ENCODE measurements at regions not wholly inside any gene's neighbourhood (a gene's known extent, or its start where the extent isn't known, plus 50 kb on each side); places are given as distances from the start of the nearest gene placed in this dataset.
"Not testable (repeated sequence)": the region's sequence is repeated elsewhere in the genome, so short reads cannot be mapped to it uniquely, and the experiment has no call there.

- DNase-seq = peak; percentile 43
These were observed 106.1 kb upstream of the RFLNA start for GRCh38 chr12:124188561-124189405.

DNA sequence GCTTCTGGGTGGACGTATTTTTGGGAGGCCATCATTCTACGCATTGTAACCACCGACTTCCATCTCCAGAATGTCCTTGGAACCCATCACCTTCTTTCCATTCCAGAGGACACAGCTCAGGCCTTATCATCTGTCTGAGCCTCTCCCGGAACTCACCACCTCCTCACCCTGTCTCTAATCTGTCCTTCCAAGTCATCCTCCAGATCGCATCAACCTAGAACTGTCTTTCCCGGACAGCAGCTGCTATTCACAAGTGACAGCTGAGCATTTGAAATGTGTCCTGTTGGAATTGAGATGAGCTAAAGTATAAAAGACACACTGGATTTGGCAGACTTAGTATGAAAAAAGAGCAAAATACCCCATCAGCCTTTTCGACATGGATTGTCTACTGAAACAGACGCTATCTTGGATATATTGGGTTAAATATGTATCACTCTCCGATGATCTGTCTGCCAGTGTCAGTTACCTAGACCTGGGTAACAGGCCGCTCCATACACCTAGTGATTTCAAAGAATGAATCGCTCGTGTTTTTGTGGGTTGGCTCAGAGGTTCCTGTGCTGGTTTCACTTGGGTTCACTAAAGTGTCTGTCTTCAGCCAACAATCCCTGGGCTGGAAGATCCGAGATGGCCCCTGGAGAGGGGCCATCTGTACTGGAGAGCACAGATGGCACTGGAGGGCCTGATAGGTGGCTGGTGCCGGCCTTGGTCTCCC, 104.4 kb upstream of the RFLNA start:
- DNase-seq = no peak

GRCh38 chr12:124191024-124191359, 103.9 kb upstream of the RFLNA start:
- peak; percentile 42 for DNase-seq

- DNase-seq = no peak
These were observed 102.9 kb upstream of the RFLNA start for GRCh38 chr12:124191966-124192365.

GRCh38 chr12:124194264-124194892, 100.5 kb upstream of the RFLNA start:
- DNase-seq = no peak

DNA sequence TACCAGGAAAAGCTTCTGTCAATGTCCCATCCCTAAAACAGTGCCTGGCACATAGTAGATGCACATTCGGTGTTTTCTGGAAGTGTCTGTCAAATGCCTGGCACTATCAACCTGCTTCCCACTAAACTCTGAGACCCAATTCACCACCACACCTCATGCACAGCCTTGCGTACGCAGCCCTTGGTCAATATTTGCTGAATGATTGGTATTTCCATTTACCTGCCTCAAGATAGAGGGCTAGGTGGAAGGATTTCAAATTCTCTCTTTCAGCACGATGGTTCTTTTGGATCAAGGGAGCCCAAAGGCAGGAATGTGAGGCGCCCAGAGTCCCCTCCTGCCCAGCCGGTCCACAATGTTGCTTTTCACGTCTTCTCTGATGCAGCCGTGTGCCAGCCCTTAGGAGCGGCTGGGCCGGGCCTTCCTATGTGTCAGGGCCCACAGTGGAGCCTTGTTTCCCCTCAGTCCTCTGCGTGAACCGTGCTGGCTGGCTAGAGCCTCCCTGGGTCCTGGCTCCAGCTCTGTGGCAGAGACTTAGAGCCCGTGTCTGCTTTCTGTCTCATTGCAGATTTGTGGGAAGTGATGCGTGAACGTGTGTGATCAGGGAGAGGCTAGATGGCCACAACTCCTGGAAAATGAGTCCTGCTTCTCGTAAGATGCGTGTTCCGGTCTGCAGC, 99.9 kb upstream of the RFLNA start:
- no peak for DNase-seq

DNA sequence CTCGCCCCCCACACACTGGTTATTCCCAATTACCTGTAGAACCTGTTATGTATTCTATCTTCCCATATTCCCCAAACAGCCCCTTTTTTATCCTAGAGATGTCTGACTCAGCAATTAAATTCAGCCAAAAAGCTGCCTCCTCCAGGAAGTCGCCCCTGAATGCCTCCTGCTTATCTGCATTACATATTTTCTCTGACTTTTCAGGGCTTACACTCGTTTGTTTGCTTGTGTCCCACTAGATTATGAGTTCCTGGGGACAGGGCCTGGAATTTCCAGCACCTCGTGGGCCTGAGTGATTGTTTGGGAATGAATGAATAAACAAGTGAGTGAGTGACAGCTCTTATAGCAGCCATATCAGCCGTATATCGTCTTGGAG, 99.3 kb upstream of the RFLNA start:
- no peak for DNase-seq

GRCh38 chr12:124196236-124196635, 98.7 kb upstream of the RFLNA start:
- no peak for DNase-seq

GRCh38 chr12:124201248-124201647, 93.6 kb upstream of the RFLNA start:
- DNase-seq = no peak

DNA sequence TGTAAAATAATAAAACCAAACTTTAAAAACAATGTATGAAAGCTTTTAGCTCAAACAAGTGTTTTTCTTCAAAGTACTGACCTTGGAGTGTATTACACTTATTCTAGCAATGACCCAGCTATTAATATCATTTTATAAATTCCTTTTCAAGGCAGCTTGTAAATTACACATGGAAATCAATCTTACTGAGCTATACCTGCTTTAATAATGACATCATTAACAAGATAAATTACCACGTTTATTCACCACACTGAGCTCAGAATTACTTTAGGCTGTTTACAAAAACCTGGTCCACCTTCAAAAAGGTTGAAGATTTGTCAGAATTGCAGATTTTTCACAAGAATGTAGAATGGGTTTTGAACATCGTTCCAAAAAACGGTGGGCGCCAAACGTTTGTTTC, 91.7 kb upstream of the RFLNA start:
- no peak for DNase-seq

- DNase-seq = no peak
These were observed 89.5 kb upstream of the RFLNA start for GRCh38 chr12:124205405-124205804.

DNA sequence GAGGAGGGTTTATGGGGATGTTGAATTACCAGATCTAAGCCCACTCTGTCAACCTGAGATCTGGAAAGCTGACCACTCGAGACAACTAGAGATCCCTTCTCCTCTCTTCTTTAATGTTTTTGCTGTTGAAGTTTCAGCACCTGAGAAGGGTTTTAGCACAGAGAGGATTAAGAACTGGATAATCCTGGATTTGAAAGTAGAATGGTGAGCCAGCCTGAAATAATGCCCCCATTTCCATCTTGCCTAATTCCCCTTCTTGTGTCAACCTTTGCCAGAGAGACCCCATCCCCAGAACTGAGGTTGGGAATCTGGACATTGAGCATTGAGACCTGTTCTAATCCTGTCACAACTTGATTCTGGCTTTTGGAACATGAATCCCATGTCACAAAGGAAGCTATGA, 87.8 kb upstream of the RFLNA start:
- DNase-seq = no peak

- DNase-seq = no peak
These were observed 87.3 kb upstream of the RFLNA start for GRCh38 chr12:124207617-124208016.

DNA sequence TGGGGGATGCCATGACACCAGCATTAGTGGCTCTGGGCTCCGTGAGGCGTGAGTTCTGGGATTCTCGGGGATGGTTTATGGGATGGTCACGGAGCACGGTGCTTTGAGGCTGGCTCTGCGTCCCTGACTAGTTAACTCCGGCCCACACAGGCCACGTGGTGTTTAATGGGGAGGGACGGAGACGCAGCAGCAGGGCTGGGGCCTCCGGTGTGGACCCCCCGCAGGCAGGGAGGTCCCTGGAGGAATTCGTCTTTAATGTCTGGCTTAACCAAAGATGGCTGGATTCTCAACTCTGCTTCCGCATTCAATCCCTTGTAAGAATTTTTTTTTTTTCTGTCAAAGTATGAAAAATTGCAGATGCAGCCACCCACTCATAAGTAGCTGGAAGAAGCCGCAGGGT, 86.4 kb upstream of the RFLNA start:
- DNase-seq = no peak

GRCh38 chr12:124210991-124211577, 83.8 kb upstream of the RFLNA start:
- DNase-seq = peak; percentile 42

GRCh38 chr12:124211753-124212152, 83.1 kb upstream of the RFLNA start:
- DNase-seq = no peak

GRCh38 chr12:124213666-124214347, 81.1 kb upstream of the RFLNA start:
- DNase-seq = no peak

DNA sequence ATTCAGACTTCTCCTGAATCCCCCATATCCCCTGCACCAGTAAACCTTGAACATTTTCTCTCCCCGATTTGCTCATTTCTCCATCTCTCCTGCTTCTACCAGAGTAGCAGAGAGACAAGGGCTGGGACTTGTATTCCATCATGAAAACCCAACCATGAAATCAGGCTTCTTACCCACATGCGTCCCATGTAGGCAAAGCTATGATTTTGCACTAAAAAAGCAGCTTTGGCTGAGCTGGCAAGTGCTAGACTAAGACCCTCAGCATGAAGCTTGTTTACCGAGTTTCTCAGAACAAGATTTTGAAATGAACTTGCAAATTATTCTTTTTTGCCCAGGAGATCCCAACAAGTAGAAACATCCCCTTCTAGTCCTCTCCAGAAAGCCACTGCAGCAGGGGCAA, 80.3 kb upstream of the RFLNA start:
- no peak for DNase-seq

- no peak for DNase-seq
These were observed 77.9 kb upstream of the RFLNA start for GRCh38 chr12:124216966-124217365.

DNA sequence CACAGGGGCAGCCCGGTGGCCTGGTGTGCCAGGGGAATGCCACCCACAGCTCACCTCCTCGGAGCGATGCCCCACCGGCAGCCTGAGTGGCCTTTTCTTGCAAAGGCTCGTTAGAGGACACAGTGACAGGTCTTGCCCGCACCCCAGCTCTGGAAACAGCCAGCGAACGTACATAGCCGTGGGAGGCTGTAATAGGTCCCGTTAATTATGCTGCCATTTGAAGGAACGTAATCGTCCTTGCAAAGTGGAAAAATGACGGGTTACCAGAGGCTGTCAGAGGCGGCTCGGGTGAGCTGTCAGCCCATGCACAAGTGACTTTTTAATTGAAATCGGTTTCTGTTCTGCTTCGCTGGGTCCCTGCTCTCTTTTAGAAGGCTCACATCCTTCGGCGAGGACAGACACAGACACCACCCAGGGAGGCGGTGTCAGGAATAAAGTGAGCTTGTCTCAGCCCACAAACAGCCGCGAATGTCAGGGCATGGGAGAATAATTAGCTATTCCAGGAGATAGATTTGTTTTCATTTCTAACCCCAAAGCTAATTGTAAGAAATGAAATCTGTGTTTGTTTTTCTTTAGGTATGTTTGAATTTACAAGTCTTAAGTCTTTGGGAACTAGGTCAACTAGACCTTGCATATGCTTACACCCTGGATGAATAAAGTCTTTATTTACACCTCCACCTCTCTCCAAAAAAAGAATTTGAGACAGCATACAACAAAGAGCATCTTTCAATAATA, 77.2 kb upstream of the RFLNA start:
- DNase-seq = no peak

DNA sequence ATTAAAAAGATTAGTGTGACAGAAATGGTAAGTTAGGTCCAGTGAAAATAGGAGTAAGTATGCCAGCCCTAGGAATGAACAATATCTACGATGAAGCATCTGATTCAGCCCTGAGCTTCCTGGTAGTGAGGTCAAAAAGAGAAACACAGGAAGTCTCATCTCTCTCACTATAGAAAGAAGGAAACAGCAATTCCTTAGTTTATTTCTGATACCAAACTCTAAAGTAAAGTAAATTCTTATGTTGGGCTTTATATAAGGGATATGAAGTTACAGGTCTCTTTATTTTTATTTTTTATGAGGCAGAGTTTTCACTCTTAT, 76.7 kb upstream of the RFLNA start:
- no peak for DNase-seq

- not testable (repeated sequence) for DNase-seq
These were observed 76.2 kb upstream of the RFLNA start for GRCh38 chr12:124218650-124219049.
